Activated T-cell treated with anti-CD3 and anti-CD28 coated beads, Interleukin-2, amount 50 U/mL, for 1 hour (primary cell): ENCODE measurements at regions not wholly inside any gene's neighbourhood (a gene's known extent, or its start where the extent isn't known, plus 50 kb on each side); places are given as distances from the start of the nearest gene placed in this dataset.

ENCODE experiments used
- DNase-seq: peaks from one replicate; pipeline ENCODE4 v3.0.0-alpha.2; 2020

GRCh38 chr1:221109930-221110329, 230.7 kb downstream of the HLX start:
- DNase-seq: no peak

DNA sequence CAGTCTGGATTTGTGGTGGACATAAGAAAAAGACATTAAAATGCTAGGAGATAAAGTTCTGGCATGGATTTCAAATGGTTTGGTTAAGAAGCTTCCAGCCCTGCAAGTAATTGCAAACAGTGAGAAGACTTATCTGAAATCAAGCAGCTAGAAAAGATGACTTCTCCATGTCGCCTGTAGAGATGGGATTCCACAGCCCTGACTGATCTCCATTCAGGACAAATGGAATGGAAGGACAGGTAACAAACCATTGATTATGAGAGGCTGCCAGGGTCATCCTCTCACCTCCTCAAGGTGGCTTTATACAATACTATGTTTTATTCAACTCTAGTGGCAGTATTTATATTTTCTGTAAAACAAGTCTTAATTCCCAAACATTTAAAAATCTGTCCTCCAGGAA, 237.9 kb downstream of the HLX start:
- DNase-seq: no peak

DNA sequence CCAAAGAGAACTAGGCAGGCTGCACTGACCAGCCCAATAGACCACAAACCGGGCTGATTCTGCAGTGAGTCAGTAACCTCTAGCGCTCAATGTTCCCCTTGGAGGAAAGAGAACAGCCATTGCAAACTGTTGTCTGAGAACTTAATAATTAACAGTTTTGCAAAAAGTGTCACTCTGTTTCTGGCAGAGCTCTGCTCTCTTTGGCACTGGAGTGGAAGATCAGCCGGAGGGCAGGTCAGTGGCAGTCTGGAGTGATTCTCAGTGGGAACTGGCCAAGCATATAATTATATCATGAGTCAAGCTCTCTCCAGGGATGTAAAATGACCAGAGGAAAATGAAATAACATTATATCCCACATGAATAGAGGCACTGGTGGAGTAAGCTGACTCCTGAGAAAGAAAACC, 238.3 kb downstream of the HLX start:
- no peak for DNase-seq

DNA sequence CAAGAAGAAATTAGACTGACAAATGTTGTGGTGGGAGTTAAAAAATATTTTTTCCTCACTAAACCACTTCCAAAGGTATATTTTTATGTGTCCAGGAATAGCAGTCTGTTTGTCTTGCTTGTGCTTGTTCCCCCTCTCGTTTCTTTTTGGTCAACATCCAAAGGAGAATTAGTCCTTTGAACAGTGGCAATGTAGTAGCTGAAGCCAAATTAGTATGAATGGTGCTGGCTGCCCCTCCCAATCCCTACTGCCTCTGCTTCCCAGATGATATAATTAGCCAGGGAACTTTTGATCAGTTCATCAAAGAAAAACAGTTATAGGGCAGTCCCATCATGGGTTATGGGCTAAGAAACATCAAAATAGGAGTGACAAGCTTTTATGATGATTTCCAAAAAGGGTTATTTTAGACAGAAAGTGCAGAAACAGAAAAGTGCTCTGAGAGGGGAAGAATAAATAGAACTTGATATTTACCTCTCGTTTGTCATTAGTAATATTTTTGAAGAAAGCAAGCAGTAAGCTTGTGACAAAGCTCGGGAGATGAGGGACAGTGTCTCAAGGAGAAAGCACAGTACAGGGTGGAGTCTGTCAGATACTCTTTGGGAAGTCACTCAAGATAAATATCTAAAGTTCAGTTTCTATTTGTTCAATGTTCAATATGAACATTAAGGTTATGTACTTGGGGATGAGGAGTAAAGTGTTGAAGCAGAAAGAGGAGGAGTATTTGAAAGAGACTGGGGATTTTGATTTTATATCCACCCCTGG, 239.1 kb downstream of the HLX start:
- DNase-seq: no peak

DNA sequence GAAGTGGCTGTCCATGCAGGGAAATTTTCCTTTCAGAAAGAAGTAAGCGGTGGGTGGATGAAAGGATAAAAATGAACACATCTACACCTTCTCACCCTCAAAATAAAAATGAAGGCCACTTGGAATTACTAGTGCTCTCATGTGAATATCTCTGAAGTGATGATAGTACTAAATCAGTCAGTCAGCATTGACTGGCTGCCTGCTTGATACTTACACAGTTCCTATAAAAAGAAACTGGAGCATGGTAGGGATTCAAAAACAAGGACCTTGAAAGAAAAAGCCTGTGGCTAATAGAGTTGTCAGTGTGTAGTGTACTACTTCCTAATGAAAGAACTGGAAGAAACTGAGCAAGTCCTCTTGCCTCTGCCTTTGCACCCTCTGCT, 239.7 kb downstream of the HLX start:
- DNase-seq: no peak

GRCh38 chr1:221122501-221122900, 243.3 kb downstream of the HLX start:
- DNase-seq: no peak

- DNase-seq: no peak
Measured at GRCh38 chr1:221125976-221126375, 246.7 kb downstream of the HLX start.

- DNase-seq: no peak
Measured at GRCh38 chr1:221137666-221138065, 258.4 kb downstream of the HLX start.

GRCh38 chr1:221138516-221138915, 259.3 kb downstream of the HLX start:
- DNase-seq: no peak

- DNase-seq: no peak
Measured at GRCh38 chr1:221139991-221140390, 260.7 kb downstream of the HLX start.

GRCh38 chr1:221141096-221141495, 261.9 kb downstream of the HLX start:
- DNase-seq: no peak

- no peak for DNase-seq
Measured at GRCh38 chr1:221141606-221142285, 262.5 kb downstream of the HLX start.

DNA sequence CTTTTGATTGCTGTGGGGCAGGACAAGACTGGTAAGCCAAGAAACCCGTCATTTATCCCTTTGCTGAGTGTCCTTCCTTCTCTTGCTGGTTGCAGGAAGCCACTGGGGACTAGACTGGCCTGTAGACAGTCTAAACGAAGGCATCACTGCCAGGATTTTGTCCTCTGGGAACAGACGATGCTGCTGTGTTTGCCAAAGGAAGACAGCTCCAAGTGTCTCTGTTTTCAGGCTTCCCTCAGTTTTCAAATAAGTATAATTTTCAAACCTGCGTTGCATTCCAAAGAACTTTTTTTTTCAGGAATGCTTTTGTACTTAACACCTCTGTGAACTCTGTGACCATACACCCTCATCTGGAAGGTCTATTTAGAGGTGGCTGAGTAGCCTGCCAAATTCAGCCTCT, 269.4 kb downstream of the HLX start:
- DNase-seq: no peak

- DNase-seq: no peak
Measured at GRCh38 chr1:221149111-221149510, 269.9 kb downstream of the HLX start.

DNA sequence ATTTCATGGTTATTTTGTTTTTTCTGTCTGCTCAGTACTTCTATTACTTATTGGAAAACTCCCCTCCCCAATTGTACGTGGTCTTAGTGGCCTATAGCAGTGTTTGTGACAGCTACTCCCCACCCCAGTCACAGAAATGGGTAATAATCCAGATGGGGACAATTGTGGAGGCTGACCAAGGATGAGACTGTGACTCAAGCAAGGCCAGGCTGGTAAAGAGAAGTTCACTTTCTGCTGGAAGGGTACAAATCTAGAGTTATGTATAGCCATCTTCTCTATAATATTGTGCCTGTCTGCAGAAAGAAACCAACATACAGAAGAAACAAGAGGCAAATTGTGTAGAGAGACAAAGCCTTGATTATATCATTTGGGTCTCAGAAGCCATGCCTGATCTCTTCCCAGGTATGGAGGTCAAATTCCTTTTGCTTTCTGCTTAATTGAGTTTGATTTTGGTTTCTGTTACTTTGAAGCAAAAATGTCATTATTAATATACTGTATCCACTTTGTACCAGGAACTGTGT, 270.4 kb downstream of the HLX start:
- no peak for DNase-seq

GRCh38 chr1:221150996-221151395, 271.8 kb downstream of the HLX start:
- no peak for DNase-seq

- no peak for DNase-seq
Measured at GRCh38 chr1:221154932-221155331, 275.7 kb downstream of the HLX start.

GRCh38 chr1:221157026-221157761, 278.0 kb downstream of the HLX start:
- DNase-seq: no peak

DNA sequence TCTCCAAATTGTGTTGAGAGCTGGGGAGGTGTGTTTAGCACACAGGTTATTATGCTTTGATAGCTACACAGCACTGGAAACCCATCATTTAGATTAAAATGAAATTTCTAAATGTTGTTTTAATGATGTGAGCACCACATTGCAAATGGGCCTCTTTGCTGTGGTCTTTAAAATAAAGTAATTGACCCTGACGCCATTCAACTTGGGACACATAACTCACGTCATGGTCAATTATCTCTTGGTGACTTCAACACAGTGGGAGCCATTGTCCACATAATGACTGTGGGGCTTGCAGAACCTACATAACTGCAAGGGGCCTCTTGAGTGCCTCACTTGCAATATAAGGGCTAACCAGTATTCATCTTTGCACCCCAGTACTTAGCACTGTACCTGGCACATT, 280.4 kb downstream of the HLX start:
- no peak for DNase-seq

DNA sequence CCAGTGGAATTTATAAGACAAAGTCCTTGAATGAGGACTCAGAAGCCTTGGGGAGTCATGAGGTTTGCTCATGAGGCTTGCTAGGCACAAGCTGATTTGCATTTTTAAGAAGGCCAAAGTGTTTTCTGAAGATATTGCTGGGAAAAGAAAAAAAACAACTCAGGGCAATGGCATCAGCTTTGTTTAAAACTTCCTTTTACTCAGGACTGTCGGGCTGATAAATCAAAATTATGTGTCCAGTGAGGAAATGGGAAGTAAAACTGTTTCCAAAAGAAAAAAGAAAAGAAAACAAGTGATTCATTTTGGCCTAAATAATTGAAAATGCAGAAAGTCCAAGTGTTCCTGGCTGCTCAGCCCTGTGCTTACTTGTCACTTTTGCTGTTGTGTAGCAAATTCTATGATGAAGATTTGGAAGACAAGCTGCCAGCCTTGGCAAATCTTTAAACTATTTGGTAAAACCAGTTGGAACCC, 282.4 kb downstream of the HLX start:
- no peak for DNase-seq

DNA sequence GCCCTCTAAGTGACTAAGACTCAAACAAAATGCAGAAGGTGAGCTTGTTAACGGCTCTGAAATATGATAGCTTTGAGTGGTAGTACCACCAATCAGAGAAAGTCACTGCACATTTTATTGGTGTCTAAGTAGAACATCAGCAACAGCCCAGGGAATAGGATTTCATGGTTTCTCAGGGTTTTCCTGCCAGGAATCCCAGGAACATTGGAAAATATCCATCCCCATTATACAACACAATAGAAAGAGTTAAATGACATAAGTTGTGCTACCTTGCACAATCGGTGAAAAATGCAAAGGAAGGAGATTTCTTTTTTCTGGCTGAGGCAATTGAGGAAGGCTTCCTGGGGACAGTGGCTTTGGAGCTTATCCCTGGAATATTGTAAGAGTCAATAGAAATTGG, 283.1 kb downstream of the HLX start:
- DNase-seq: no peak

GRCh38 chr1:221162939-221163338, 283.7 kb downstream of the HLX start:
- DNase-seq: no peak

GRCh38 chr1:221164029-221164428, 284.8 kb downstream of the HLX start:
- DNase-seq: no peak
